Panc1 (cell line): ENCODE measurements at regions not wholly inside any gene's neighbourhood (a gene's known extent, or its start where the extent isn't known, plus 50 kb on each side); places are given as distances from the start of the nearest gene placed in this dataset.

ENCODE experiments used
- POLR2AphosphoS5 ChIP-seq: IDR thresholded peaks from 2 replicates; pipeline ENCODE4 v1.6.1; 2012; ENCODE audit warnings: mild to moderate bottlenecking, low read depth, low read length, moderate library complexity
- SIN3A ChIP-seq: IDR thresholded peaks from 2 replicates; pipeline ENCODE4 v1.6.1; 2012; ENCODE audit warnings: low read depth, mild to moderate bottlenecking, low read length, moderate library complexity, borderline replicate concordance; ENCODE audit not compliant: insufficient read depth
- TF ChIP-seq, protein P1 (sequence below): fragments of 450-650 bp; IDR thresholded peaks from 2 replicates; pipeline ENCODE4 v1.5.1; 2017; ENCODE audit warnings: mild to moderate bottlenecking
- TF ChIP-seq, protein P2 (sequence below), 2 experiments: IDR thresholded peaks; 2 replicates each; pipeline ENCODE4 v1.6.1; 2011 to 2012; ENCODE audit warnings: low read depth in 2 of 2, control low read depth in 1 of 2, low read length in 1 of 2, mild to moderate bottlenecking in 1 of 2, moderate library complexity in 1 of 2; ENCODE audit not compliant: insufficient read depth in 1 of 2

DNA sequence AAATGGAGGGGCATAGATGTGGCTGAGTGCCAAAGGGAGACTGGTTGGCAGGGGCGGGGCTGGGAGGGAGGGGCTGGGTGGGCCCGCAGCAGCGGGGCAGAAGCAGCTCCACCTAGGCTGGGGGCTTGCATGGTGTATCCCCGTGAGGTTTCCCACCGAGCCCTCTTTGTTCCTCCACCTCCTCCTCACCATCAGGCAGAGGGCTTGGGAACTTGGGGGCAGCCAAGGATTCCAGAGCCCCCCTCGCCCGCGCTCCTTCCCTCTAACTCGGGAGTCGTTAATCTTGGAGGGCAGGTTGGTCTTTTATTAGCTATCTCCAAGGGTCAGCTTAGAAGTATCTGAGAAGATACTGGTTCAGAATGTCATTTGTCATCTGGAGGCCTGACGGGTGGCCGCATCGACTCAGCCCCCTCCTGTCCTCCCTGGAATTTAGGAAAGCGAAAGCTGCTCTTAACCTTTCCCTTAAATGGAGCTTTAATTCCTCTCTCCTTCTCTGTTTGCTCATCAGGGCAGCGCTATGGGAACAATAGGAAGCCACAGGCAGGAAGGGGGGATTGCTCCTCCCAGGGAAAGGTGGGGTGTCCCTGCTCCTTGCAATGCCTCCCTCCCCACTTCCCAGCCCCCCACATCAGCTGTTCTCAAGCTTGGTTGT lies 274.3 kb upstream of the XYLT1 start:
- TF ChIP-seq, protein P1, sequence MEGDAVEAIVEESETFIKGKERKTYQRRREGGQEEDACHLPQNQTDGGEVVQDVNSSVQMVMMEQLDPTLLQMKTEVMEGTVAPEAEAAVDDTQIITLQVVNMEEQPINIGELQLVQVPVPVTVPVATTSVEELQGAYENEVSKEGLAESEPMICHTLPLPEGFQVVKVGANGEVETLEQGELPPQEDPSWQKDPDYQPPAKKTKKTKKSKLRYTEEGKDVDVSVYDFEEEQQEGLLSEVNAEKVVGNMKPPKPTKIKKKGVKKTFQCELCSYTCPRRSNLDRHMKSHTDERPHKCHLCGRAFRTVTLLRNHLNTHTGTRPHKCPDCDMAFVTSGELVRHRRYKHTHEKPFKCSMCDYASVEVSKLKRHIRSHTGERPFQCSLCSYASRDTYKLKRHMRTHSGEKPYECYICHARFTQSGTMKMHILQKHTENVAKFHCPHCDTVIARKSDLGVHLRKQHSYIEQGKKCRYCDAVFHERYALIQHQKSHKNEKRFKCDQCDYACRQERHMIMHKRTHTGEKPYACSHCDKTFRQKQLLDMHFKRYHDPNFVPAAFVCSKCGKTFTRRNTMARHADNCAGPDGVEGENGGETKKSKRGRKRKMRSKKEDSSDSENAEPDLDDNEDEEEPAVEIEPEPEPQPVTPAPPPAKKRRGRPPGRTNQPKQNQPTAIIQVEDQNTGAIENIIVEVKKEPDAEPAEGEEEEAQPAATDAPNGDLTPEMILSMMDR = no peak
- TF ChIP-seq SIN3A (no peak), POLR2AphosphoS5 (no peak)
- TF ChIP-seq, protein P2, sequence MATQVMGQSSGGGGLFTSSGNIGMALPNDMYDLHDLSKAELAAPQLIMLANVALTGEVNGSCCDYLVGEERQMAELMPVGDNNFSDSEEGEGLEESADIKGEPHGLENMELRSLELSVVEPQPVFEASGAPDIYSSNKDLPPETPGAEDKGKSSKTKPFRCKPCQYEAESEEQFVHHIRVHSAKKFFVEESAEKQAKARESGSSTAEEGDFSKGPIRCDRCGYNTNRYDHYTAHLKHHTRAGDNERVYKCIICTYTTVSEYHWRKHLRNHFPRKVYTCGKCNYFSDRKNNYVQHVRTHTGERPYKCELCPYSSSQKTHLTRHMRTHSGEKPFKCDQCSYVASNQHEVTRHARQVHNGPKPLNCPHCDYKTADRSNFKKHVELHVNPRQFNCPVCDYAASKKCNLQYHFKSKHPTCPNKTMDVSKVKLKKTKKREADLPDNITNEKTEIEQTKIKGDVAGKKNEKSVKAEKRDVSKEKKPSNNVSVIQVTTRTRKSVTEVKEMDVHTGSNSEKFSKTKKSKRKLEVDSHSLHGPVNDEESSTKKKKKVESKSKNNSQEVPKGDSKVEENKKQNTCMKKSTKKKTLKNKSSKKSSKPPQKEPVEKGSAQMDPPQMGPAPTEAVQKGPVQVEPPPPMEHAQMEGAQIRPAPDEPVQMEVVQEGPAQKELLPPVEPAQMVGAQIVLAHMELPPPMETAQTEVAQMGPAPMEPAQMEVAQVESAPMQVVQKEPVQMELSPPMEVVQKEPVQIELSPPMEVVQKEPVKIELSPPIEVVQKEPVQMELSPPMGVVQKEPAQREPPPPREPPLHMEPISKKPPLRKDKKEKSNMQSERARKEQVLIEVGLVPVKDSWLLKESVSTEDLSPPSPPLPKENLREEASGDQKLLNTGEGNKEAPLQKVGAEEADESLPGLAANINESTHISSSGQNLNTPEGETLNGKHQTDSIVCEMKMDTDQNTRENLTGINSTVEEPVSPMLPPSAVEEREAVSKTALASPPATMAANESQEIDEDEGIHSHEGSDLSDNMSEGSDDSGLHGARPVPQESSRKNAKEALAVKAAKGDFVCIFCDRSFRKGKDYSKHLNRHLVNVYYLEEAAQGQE (IDR thresholded peaks at IDR 0.05; ENCODE audit: insufficient read depth in 1 of 2, low read depth in 2 of 2, low read length in 1 of 2) = no peak
